AG04449 (cell line): ENCODE measurements at regions not wholly inside any gene's neighbourhood (a gene's known extent, or its start where the extent isn't known, plus 50 kb on each side); places are given as distances from the start of the nearest gene placed in this dataset.

Experiments used
- CTCF ChIA-PET: fragments of 350-600 bp; formaldehyde crosslinking; extraction: SDS; loops from one replicate; lab custom pipeline; 2021; ENCODE audit warnings: antibody characterized with exemption; lab: Yijun Ruan, JAX
- POLR2A ChIA-PET: fragments of 400-600, 350-600 bp; formaldehyde crosslinking; extraction: SDS; loops from one replicate; lab custom pipeline; 2020; ENCODE audit warnings: antibody characterized with exemption, inconsistent platforms; lab: Yijun Ruan, JAX
- DNase-seq: peaks from one replicate; pipeline ENCODE4 v3.0.0-alpha.2; 2010; ENCODE audit warnings: low read depth, low spot score
- H3K4me3 ChIP-seq: 2 replicates; pipeline ENCODE4 v1.5.1; 2011; ENCODE audit warnings: low read depth, mild to moderate bottlenecking, control low read depth, low read length
- TF ChIP-seq, protein P1 (sequence below): IDR thresholded peaks from one replicate; pipeline ENCODE4 v1.5.1; 2011; ENCODE audit warnings: mild to moderate bottlenecking, moderate library complexity, low read length, control low read depth, inconsistent platforms; ENCODE audit not compliant: insufficient read depth; ENCODE audit errors: missing control alignments

- no peak for DNase-seq
- POLR2A ChIA-PET, result no interaction called here
- H3K4me3 ChIP-seq, result no peak overlapping the region
- CTCF ChIA-PET, result interaction anchor here (1.8 kb wide), 1 partner anchor 117 kb away, joined by 6 read pairs; no protein-coding TSS in a partner anchor
- TF ChIP-seq, protein P1, sequence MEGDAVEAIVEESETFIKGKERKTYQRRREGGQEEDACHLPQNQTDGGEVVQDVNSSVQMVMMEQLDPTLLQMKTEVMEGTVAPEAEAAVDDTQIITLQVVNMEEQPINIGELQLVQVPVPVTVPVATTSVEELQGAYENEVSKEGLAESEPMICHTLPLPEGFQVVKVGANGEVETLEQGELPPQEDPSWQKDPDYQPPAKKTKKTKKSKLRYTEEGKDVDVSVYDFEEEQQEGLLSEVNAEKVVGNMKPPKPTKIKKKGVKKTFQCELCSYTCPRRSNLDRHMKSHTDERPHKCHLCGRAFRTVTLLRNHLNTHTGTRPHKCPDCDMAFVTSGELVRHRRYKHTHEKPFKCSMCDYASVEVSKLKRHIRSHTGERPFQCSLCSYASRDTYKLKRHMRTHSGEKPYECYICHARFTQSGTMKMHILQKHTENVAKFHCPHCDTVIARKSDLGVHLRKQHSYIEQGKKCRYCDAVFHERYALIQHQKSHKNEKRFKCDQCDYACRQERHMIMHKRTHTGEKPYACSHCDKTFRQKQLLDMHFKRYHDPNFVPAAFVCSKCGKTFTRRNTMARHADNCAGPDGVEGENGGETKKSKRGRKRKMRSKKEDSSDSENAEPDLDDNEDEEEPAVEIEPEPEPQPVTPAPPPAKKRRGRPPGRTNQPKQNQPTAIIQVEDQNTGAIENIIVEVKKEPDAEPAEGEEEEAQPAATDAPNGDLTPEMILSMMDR, result no peak
Measured at GRCh38 chr2:62573137-62573731, 67.2 kb upstream of the TMEM17 start.

GRCh38 chr2:62570861-62571698 is 65.1 kb upstream of the TMEM17 start:
- H3K4me3 ChIP-seq, result peak overlapping the region; percentile 41
- CTCF ChIA-PET, result no interaction called here
- TF ChIP-seq, protein P1, result no peak
- POLR2A ChIA-PET, result no interaction called here
- no peak for DNase-seq

DNA sequence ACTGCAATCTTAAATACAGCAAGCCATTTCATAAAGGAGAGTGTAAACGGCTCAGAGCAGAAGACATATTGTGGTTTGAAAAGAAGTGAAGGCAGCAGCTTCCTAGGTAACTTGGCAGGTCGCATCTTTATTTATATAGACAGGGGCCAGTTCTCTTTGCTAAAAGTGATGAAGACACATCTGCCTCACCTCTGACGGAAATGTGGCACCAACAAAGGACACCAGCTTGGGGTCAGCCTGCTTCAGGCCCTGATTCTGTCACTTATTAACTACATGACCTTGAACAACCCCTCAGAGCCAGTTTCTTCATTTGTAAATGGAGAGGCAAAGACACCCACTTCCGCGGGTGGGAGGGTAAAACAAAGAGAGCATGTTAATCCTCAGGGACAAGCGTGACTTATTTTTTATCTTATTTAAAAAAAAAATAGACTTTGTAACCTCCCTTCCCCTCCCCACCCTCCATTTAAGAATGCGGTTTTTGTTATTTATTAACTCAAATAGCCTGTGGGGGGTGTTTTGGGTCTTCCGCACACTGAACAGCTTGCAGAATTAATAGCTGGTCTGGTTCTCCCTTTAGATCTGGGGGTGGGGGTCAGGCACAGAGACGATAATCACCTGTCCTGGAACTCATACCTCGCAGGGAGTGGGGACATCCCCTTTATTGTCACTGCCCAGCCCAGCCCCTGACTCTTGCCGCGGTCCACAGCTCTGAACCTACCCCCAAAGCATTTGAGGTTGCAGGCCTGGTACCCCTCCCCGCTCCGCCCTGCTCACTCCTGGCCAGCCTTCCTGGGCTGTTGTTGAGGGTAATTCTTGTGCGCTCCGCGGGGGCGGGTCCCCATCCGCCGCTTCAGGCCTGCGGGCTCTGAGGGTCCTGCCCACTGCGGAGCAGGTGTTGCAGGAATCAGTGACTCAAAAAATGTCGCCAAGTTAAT is 64.2 kb upstream of the TMEM17 start:
- CTCF ChIA-PET, result no interaction called here
- no peak for DNase-seq
- POLR2A ChIA-PET, result no interaction called here
- H3K4me3 ChIP-seq, result no peak overlapping the region
- TF ChIP-seq, protein P1, result no peak

GRCh38 chr2:62568983-62569837 is 63.2 kb upstream of the TMEM17 start:
- CTCF ChIA-PET, result no interaction called here
- POLR2A ChIA-PET, result interaction anchor here (0.5 kb wide), 1 partner anchor 209 kb away, joined by 5 read pairs; no protein-coding TSS in a partner anchor
- no peak overlapping the region for H3K4me3 ChIP-seq
- no peak for DNase-seq
- TF ChIP-seq, protein P1, result no peak

DNA sequence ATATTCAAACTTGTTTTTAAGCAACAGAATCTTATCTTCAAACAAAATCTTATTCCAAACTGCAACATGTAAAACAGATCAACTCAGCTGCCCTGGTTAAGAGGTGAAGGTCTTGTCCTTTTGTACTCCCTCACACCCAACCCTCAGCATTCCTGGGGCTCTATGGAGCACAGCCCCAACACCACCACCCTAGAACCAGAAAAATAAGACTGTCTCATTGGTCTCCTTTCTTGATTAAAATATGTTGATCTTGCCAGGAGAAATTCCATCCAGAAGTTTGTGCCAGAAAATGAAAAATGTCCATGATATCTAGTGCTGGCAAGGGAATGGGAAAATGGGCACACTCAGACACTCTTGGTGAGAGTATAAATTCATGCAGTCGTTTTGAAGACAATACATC is 62.1 kb upstream of the TMEM17 start:
- TF ChIP-seq, protein P1, result no peak
- POLR2A ChIA-PET, result no interaction called here
- no peak overlapping the region for H3K4me3 ChIP-seq
- CTCF ChIA-PET, result no interaction called here
- no peak for DNase-seq
